Common myeloid progenitor, CD34-positive (primary cell): ENCODE measurements at regions not wholly inside any gene's neighbourhood (a gene's known extent, or its start where the extent isn't known, plus 50 kb on each side); places are given as distances from the start of the nearest gene placed in this dataset.

Source experiments
- CTCF ChIA-PET: fragments of 350-600 bp; sonication (Branson Sonifier 250); formaldehyde crosslinking; loops from one replicate; lab custom pipeline; 2021; ENCODE audit warnings: antibody characterized with exemption; lab: Charles Lee
- POLR2A ChIA-PET: fragments of 350-600 bp; sonication (Branson Sonifier 250); formaldehyde crosslinking; loops from one replicate; lab custom pipeline; 2021; ENCODE audit warnings: antibody characterized with exemption; lab: Charles Lee
- DNase-seq, 3 donors: peaks; one replicate each; pipeline versions ENCODE4 v3.0.0 to v3.0.0-alpha.2; 2013
- H3K27ac ChIP-seq, 2 experiments: 1 replicate in 1 of 2; 2 replicates in 1 of 2; pipeline ENCODE4 v1.7.0; 2013; ENCODE audit warnings: inconsistent platforms in 2 of 2, low read length in 2 of 2, mild to moderate bottlenecking in 2 of 2, low read depth in 1 of 2, moderate library complexity in 1 of 2; ENCODE audit not compliant: severe bottlenecking in 2 of 2, insufficient read depth in 1 of 2, poor library complexity in 1 of 2
- H3K27me3 ChIP-seq, 5 experiments: replicated peaks in 2 of 5; 1 replicate in 3 of 5; 2 replicates in 2 of 5; pipeline versions ENCODE4 v1.6.1 to v1.7.0; 2013; ENCODE audit warnings: low read length in 4 of 5, mild to moderate bottlenecking in 2 of 5, moderate library complexity in 2 of 5, inconsistent platforms in 1 of 5; ENCODE audit not compliant: insufficient read depth in 5 of 5, control insufficient read depth in 4 of 5
- H3K36me3 ChIP-seq, 4 experiments: 1 replicate in 2 of 4; 2 replicates in 2 of 4; pipeline versions ENCODE4 v1.6.1 to v1.7.0; 2013; ENCODE audit warnings: low read length in 3 of 4, control low read depth in 1 of 4, mild to moderate bottlenecking in 1 of 4; ENCODE audit not compliant: control insufficient read depth in 4 of 4, insufficient read depth in 4 of 4
- H3K4me1 ChIP-seq, 4 experiments: 1 replicate in 3 of 4; 2 replicates in 1 of 4; pipeline versions ENCODE4 v1.6.1 to v1.7.1; 2013; ENCODE audit warnings: low read length in 3 of 4, mild to moderate bottlenecking in 3 of 4, control low read depth in 1 of 4, inconsistent platforms in 1 of 4, moderate library complexity in 1 of 4; ENCODE audit not compliant: control insufficient read depth in 4 of 4, insufficient read depth in 4 of 4; ENCODE audit errors: control extremely low read depth in 1 of 4
- H3K4me3 ChIP-seq, 7 experiments: 1 replicate in 4 of 7; 2 replicates in 3 of 7; pipeline versions ENCODE4 v1.5.1 to v1.7.0; 2013; ENCODE audit warnings: mild to moderate bottlenecking in 7 of 7, low read length in 6 of 7, moderate library complexity in 6 of 7, inconsistent platforms in 2 of 7, low read depth in 2 of 7, control low read depth in 1 of 7; ENCODE audit not compliant: insufficient read depth in 4 of 7, control insufficient read depth in 1 of 7; ENCODE audit errors: extremely low read depth in 1 of 7
- H3K9me3 ChIP-seq, 5 experiments: 1 replicate in 4 of 5; 2 replicates in 1 of 5; pipeline versions ENCODE4 v1.6.1 to v1.7.1; 2013; ENCODE audit warnings: low read length in 4 of 5, mild to moderate bottlenecking in 2 of 5, inconsistent platforms in 1 of 5, low read depth in 1 of 5, moderate library complexity in 1 of 5; ENCODE audit not compliant: control insufficient read depth in 4 of 5, insufficient read depth in 2 of 5; ENCODE audit errors: control extremely low read depth in 1 of 5
- WGBS: methylation state at CpG from one replicate; pipeline ENCODE4 v1.1.5; 2013; ENCODE audit not compliant: insufficient coverage; 5-methylcytosine and 5-hydroxymethylcytosine counted together

DNA sequence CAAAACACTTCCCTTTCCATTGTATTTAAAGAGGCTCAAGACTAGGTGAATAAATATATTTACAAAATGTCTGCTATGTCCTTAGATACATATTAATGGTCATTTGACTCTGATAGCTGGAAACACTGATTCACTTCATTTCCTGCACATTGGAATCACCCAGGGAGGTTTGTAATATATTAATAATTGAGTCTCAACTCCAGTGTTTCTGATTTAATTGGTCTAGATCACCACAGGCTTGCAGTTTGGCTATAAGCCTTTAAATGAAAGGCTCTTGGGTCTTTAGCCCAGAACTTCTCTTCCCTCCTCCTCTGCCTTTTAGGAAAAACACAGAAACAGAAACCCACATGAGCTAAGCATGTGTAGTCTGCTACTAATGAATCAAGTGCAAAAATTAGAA is 378.0 kb downstream of the TBC1D4 start:
- no peaks in the 10 kb centered on the region for H3K27me3 ChIP-seq
- no peak overlapping the region for H3K4me3 ChIP-seq
- H3K4me1 ChIP-seq: no peaks in the 10 kb centered on the region
- H3K36me3 ChIP-seq: no peaks in the 10 kb centered on the region
- no peak for DNase-seq
- ChIA-PET POLR2A (interaction anchor here (0.7 kb wide), 1 partner anchor 10 kb away, joined by 3 read pairs; no protein-coding TSS in a partner anchor), CTCF (no interaction called here)
- peaks cover 0 to 3% (median 0%) of the 10 kb centered on the region in 5 experiments for H3K9me3 ChIP-seq
- H3K27ac ChIP-seq: no peak overlapping the region

DNA sequence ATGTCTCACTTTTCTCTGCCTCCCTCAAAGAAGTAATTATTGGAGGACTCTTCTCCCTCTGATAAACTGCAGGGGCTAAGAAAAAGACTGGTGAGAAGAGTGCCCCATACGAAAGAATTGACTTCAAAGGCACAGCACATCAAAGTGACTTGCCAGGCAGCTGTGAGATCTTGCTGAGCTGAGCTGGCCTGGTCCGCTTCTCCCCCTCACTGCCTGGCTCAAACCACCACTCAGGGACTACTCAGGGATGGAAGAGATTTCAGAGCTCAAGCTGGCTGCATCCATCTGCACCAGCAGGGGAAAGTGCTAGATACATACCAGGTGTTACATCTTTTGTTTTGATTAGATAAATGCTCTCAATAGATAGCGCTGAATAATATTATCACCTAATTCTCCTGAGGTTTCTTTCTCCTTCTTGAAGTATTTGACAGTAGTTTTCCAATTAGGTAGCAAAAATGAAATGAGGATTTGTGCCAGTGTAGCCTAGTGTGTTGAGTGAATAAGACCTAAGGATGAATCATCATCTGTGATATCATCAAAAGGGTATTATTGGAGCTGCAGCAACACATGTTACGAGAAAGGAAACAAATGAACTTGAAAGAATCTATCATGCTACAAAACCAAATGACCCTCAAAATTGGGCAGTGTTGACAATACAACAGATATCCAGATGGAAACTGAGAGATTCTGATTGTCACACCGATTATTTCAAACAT is 379.8 kb downstream of the TBC1D4 start:
- Histone ChIP-seq H3K4me1 (no peaks in the 10 kb centered on the region), H3K9me3 (peaks cover 0 to 3% (median 0%) of the 10 kb centered on the region in 5 experiments), H3K4me3 (no peak overlapping the region), H3K27ac (no peak overlapping the region), H3K27me3 (no peaks in the 10 kb centered on the region), H3K36me3 (no peaks in the 10 kb centered on the region)
- WGBS: 82% methylated on average over 2 of the region's 5 CpGs
- DNase-seq: no peak
- CTCF ChIA-PET: no interaction called here
- POLR2A ChIA-PET: interaction anchor here (0.6 kb wide), 1 partner anchor 479 kb away, joined by 10 read pairs; no protein-coding TSS in a partner anchor

DNA sequence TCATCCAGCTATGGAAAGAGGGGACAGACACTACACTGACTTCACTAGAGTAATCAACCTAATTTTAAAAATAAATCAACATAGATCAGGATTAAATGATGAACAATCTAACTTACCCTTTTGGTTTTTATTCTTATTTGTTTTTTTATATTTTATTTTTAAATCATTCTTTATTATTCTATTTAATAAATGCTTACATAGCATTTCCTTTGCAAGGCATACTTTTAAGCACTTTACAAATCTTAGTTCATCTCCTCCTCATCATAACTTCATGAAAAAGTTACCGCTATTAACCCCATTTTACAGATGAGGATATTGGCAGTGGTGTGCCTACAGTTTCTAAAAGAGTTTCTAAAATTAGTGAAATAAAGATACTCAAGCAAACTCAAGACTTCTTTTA is 380.6 kb downstream of the TBC1D4 start:
- Histone ChIP-seq H3K4me1 (no peaks in the 10 kb centered on the region), H3K27me3 (no peaks in the 10 kb centered on the region)
- no CpG with 5 or more reads among the region's 1 CpG for WGBS

DNA sequence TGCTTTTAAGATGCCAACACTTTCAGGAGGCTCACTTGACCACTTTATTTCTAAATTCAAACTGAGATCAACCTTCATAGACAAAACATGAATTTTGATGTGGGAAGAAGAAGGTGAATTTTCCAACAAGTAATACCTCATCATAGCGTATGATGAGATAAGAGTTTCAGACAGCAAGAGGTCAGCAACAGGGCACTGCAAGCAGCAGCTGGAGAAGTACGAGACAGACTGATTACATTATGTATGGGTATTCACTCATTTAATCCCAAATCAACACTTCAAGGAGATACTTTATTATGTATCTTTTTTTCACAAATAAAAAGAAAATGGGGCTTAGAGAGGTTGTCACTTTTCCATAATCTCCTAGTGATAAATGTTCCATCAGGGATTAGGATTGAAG is 389.8 kb downstream of the TBC1D4 start:
- H3K27ac ChIP-seq: no peak overlapping the region
- H3K27me3 ChIP-seq: no peaks in the 10 kb centered on the region
- no CpG with 5 or more reads among the region's 2 CpGs for WGBS
- POLR2A ChIA-PET: no interaction called here
- no peak for DNase-seq
- CTCF ChIA-PET: no interaction called here
- H3K36me3 ChIP-seq: no peaks in the 10 kb centered on the region
- no peak overlapping the region for H3K4me3 ChIP-seq
- H3K9me3 ChIP-seq: no peaks in the 10 kb centered on the region
- H3K4me1 ChIP-seq: no peaks in the 10 kb centered on the region

More for the DNA sequence above, 380.6 kb downstream of the TBC1D4 start:
- Histone ChIP-seq H3K9me3 (no peaks in the 10 kb centered on the region), H3K27ac (no peak overlapping the region), H3K36me3 (no peaks in the 10 kb centered on the region), H3K4me3 (no peak overlapping the region)
- no peak for DNase-seq
- ChIA-PET POLR2A (interaction anchor here (0.6 kb wide), 1 partner anchor 480 kb away, joined by 10 read pairs; no protein-coding TSS in a partner anchor), CTCF (no interaction called here)

DNA sequence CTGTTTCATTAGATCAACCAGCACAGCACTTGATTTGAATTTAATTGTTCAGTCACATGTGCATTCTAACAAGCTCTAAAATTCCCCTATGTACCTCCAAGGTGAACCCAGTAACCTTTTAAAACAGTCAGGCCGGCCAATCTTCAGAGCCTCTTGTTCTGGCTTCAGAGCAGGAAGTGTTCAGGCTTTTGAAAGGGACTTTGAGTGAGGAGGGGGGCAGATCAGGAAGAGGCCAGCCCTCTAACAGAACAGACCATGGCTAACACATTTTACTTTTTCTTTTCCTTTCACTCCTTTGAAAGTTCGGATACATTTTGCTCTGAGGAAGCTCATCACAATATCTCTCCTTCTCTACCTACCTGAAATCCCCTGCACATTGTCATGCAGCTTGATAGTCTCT is 390.3 kb downstream of the TBC1D4 start:
- Histone ChIP-seq H3K36me3 (no peaks in the 10 kb centered on the region), H3K27me3 (no peaks in the 10 kb centered on the region), H3K27ac (no peak overlapping the region), H3K4me1 (no peaks in the 10 kb centered on the region), H3K9me3 (no peaks in the 10 kb centered on the region), H3K4me3 (no peak overlapping the region)
- 42% methylated on average over 2 of the region's 2 CpGs for WGBS
- no peak for DNase-seq
- POLR2A ChIA-PET: no interaction called here
- CTCF ChIA-PET: no interaction called here

DNA sequence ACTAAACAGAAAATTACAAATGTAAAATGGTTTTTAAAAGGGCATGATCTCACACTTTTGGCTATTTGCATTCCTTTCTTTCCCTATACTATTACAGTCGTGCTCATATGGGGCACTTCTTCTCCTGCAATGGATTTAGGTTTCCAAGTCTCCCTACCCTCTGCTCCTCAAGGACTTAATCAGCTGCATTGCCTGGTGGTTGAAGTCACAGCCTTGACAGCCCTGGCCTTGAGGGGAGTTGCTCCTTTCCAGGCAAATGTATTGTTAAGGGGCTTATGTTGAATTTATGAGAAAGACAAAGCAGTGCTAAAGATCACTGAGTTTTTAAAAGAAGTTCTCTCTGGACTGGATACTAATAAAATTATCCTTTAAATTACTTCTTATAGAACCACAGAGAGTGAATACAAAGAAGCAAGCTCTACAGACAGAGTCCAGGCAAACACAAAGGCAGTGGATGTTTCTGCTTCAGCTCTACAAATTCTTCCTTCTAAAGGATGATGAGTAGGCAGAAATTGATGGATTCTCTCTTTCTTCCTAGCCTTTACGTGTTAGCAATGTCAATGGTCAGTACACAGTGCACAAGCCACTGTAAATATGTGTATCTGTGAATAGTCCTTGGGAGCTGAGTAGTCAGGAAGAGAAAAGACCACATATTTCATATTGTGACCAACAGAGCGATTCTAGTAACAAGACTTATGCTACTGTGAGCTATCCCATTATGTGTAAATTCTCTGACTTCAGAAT is 390.9 kb downstream of the TBC1D4 start:
- no peak overlapping the region for H3K4me3 ChIP-seq

DNA sequence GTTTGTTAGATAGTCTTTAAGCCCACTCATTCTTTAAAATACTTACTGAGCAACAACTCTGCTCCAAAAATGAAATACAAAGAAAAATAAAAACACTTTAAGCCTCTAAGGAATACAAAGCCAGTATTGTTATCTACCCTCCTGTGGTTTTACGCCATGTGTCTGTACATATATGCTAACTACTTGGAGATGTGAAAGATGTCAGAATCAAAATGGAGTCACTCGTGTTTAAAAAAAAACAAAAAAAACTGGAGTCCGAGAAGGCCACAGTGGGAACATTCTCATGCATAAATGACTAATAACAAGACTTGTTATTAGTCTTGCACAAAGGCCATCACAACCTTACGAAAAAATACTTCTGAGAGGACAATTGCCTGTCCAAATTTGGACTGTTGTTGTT is 393.1 kb downstream of the TBC1D4 start:
- WGBS: no CpG with 5 or more reads among the region's 4 CpGs
- Histone ChIP-seq H3K4me3 (no peak overlapping the region), H3K4me1 (no peaks in the 10 kb centered on the region), H3K27ac (no peak overlapping the region), H3K36me3 (no peaks in the 10 kb centered on the region), H3K27me3 (no peaks in the 10 kb centered on the region), H3K9me3 (no peaks in the 10 kb centered on the region)
- DNase-seq: no peak
- POLR2A ChIA-PET: no interaction called here
- CTCF ChIA-PET: no interaction called here

More for the DNA sequence above, 390.9 kb downstream of the TBC1D4 start:
- 90% methylated on average over 2 of the region's 3 CpGs for WGBS
- ChIA-PET POLR2A (no interaction called here), CTCF (no interaction called here)
- Histone ChIP-seq H3K36me3 (no peaks in the 10 kb centered on the region), H3K9me3 (no peaks in the 10 kb centered on the region), H3K27ac (no peak overlapping the region), H3K27me3 (no peaks in the 10 kb centered on the region), H3K4me1 (no peaks in the 10 kb centered on the region)
- DNase-seq: no peak
